Calu3 (cell line): ENCODE measurements at regions not wholly inside any gene's neighbourhood (a gene's known extent, or its start where the extent isn't known, plus 50 kb on each side); places are given as distances from the start of the nearest gene placed in this dataset.

Experiments used
- BruUV-seq: library from RNA; stranded (reverse); fragments of 400-500 nt; replicated peaks from 2 replicates; lab custom pipeline; 2021; lab: Mats Ljungman, UMichigan
- CTCF ChIA-PET: fragments of 300-600 bp; sonication (Branson Sonifier 250); formaldehyde crosslinking; loops from one replicate; lab custom pipeline; 2022; ENCODE audit warnings: antibody characterized with exemption; lab: Charles Lee
- DNase-seq: peaks from one replicate; pipeline ENCODE4 v3.0.0; 2022
- H3K27ac Mint-ChIP-seq: one replicate; pipeline ENCODE4 v1.8.0; 2022; ENCODE audit warnings: mixed read lengths; ENCODE audit not compliant: unreplicated experiment
- H3K27me3 Mint-ChIP-seq: one replicate; pipeline ENCODE4 v1.8.0; 2022; ENCODE audit warnings: mixed read lengths; ENCODE audit not compliant: unreplicated experiment
- H3K36me3 Mint-ChIP-seq: one replicate; pipeline ENCODE4 v1.8.0; 2022; ENCODE audit warnings: mild to moderate bottlenecking, moderate library complexity, mixed read lengths; ENCODE audit not compliant: insufficient read depth, unreplicated experiment
- H3K4me1 Mint-ChIP-seq: one replicate; pipeline ENCODE4 v1.8.0; 2022; ENCODE audit warnings: mild to moderate bottlenecking, low read depth, mixed read lengths; ENCODE audit not compliant: unreplicated experiment
- H3K4me3 Mint-ChIP-seq: one replicate; pipeline ENCODE4 v1.8.0; 2022; ENCODE audit warnings: mild to moderate bottlenecking, low read depth, moderate library complexity, mixed read lengths; ENCODE audit not compliant: unreplicated experiment
- H3K9me3 Mint-ChIP-seq: one replicate; pipeline ENCODE4 v1.8.0; 2022; ENCODE audit warnings: low read depth, mixed read lengths; ENCODE audit not compliant: unreplicated experiment
- CTCF ChIP-seq: fragments of 200-600 bp; IDR thresholded peaks from one replicate; pipeline ENCODE4 v1.8.0; 2022; ENCODE audit warnings: antibody characterized with exemption; ENCODE audit not compliant: unreplicated experiment
- intact Hi-C: fragments of 100-400 bp; cut with micrococcal nuclease; formaldehyde crosslinking; loops from one replicate; pipeline ENCODE4 v1.10.0; 2022; ENCODE audit not compliant: unreplicated experiment

GRCh38 chr14:53564870-53565269 lies 391.8 kb downstream of the BMP4 start:
- Mint-ChIP-seq H3K27me3 (no peaks in the 10 kb centered on the region), H3K4me1 (no peaks in the 10 kb centered on the region), H3K4me3 (no peak overlapping the region), H3K36me3 (no peaks in the 10 kb centered on the region), H3K27ac (no peak overlapping the region), H3K9me3 (peaks cover 7% of the 10 kb centered on the region)
- intact Hi-C loops: no loop called here
- no peak for TF ChIP-seq CTCF
- BruUV-seq: no TSS peak
- CTCF ChIA-PET: interaction anchor here (0.9 kb wide), 1 partner anchor 9 kb away, joined by 3 read pairs; no protein-coding TSS in a partner anchor
- DNase-seq: no peak

DNA sequence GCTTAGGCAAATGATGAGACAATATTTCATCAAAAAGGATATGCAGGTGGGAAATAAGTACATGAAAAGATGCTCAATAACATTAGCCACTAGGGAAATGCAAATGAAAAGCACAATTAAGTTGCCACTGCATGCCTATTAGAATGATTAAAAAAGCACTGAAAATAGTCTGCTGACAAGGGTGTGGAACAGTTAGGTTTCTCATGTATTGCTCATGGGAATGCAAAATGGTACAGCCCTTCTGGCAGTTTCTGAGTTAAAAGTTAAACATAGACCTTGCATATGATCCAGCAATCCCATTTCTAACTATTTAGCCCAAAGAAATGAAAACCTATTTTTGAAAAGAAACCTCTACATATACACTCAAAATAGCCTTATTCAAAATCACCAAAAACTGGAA lies 393.0 kb downstream of the BMP4 start:
- Mint-ChIP-seq H3K36me3 (no peaks in the 10 kb centered on the region), H3K4me3 (no peak overlapping the region), H3K27ac (no peak overlapping the region), H3K9me3 (peaks cover 7% of the 10 kb centered on the region), H3K27me3 (no peaks in the 10 kb centered on the region), H3K4me1 (no peaks in the 10 kb centered on the region)
- no peak for DNase-seq
- no peak for TF ChIP-seq CTCF
- no TSS peak for BruUV-seq
- CTCF ChIA-PET: interaction anchor here (0.9 kb wide), 1 partner anchor 11 kb away, joined by 3 read pairs; no protein-coding TSS in a partner anchor
- intact Hi-C loops: no loop called here

- H3K4me3 Mint-ChIP-seq: no peak overlapping the region
- BruUV-seq: no TSS peak
- no peak for DNase-seq
- no peaks in the 10 kb centered on the region for H3K9me3 Mint-ChIP-seq
- no peaks in the 10 kb centered on the region for H3K36me3 Mint-ChIP-seq
- no peaks in the 10 kb centered on the region for H3K4me1 Mint-ChIP-seq
- H3K27me3 Mint-ChIP-seq: no peaks in the 10 kb centered on the region
- CTCF ChIA-PET: no interaction called here
- TF ChIP-seq CTCF: no peak
- intact Hi-C loops: no loop called here
- H3K27ac Mint-ChIP-seq: no peak overlapping the region
Observed at GRCh38 chr14:53553221-53553620, 400.1 kb upstream of the DDHD1 start.

DNA sequence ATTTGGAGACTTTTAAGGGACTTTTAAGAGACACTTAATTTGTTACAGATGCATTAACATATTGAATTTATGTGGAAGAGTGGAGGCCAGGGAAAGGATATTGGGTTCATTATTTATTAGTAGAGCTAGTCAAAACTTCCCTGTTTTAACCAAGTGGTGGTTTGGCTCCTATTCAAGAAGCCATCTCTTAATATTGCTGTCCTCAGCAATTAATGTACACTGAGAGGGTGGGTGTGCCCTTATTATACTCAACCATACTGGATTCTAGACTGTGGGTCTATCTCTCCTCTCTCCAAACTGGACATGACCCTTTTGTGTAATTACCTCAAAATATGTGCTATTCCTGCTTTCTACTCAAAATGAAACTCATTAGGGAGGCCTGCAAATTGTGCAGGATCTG lies 398.7 kb upstream of the DDHD1 start:
- no TSS peak for BruUV-seq
- TF ChIP-seq CTCF: no peak
- Mint-ChIP-seq H3K4me1 (no peaks in the 10 kb centered on the region), H3K9me3 (no peaks in the 10 kb centered on the region), H3K4me3 (no peak overlapping the region), H3K27me3 (no peaks in the 10 kb centered on the region), H3K27ac (no peak overlapping the region), H3K36me3 (no peaks in the 10 kb centered on the region)
- intact Hi-C loops: no loop called here
- CTCF ChIA-PET: no interaction called here
- DNase-seq: no peak
